ENCODE measurements at regions not wholly inside any gene's neighbourhood (a gene's known extent, or its start where the extent isn't known, plus 50 kb on each side); places are given as distances from the start of the nearest gene placed in this dataset.

DNA sequence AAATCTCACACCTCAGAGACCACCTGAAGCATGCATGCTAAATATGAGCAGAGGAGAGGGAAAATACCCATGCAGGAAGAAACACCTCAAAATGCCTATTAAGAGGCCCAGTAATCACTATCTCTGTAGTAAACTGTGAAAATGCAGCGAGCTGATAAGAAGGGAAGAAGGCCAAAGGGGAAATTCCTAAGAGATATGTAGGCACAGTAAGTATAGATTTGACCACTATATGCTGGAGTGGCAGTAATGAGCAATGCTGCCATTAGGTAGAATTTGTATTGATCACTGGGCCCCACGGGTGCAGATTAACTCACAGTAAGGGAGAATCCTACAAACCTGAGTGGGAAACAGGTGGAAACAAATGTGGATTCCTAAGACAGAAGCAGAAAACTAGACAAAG is 1813.1 kb upstream of the RAG2 start:
- TF ChIP-seq, protein P1, sequence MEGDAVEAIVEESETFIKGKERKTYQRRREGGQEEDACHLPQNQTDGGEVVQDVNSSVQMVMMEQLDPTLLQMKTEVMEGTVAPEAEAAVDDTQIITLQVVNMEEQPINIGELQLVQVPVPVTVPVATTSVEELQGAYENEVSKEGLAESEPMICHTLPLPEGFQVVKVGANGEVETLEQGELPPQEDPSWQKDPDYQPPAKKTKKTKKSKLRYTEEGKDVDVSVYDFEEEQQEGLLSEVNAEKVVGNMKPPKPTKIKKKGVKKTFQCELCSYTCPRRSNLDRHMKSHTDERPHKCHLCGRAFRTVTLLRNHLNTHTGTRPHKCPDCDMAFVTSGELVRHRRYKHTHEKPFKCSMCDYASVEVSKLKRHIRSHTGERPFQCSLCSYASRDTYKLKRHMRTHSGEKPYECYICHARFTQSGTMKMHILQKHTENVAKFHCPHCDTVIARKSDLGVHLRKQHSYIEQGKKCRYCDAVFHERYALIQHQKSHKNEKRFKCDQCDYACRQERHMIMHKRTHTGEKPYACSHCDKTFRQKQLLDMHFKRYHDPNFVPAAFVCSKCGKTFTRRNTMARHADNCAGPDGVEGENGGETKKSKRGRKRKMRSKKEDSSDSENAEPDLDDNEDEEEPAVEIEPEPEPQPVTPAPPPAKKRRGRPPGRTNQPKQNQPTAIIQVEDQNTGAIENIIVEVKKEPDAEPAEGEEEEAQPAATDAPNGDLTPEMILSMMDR (IDR thresholded peaks at IDR 0.05) = no peak
- peaks cover 4 to 25% (median 7%) of the 10 kb centered on the region in 7 donors for H3K9me3 Mint-ChIP-seq
- 57% methylated on average over 1 of the region's 2 CpGs for WGBS (ENCODE audit: insufficient coverage)
- Histone ChIP-seq H3K9ac (ENCODE audit: insufficient read depth, low read length, poor library complexity, severe bottlenecking) (no peak overlapping the region), H3K4me3 (replicated peaks in 1 of 3; ENCODE audit: low read depth in 2 of 3, low read length in 3 of 3) (no peak overlapping the region), H3K9me3 (replicated peaks in 1 of 2; ENCODE audit: control insufficient read depth in 1 of 2, insufficient read depth in 1 of 2, low read length in 2 of 2) (peaks cover 16 to 24% of the 10 kb centered on the region in 2 donors), H3K27me3 (ENCODE audit: control insufficient read depth in 2 of 2, insufficient read depth in 2 of 2, low read length in 2 of 2) (no peaks in the 10 kb centered on the region), H3K4me2 (replicated peaks; ENCODE audit: extremely low read depth, low read length, poor library complexity, severe bottlenecking) (no peak overlapping the region), H3K79me2 (ENCODE audit: insufficient read depth, low read length) (no peaks in the 10 kb centered on the region), H4K20me1 (ENCODE audit: insufficient read depth, low read length) (no peaks in the 10 kb centered on the region), H3K27ac (ENCODE audit: low read depth in 1 of 2, low read length in 2 of 2) (no peak overlapping the region), H3K4me1 (ENCODE audit: control insufficient read depth in 1 of 2, insufficient read depth in 2 of 2, low read length in 2 of 2) (no peaks in the 10 kb centered on the region), H3K36me3 (replicated peaks in 1 of 2; ENCODE audit: control insufficient read depth in 1 of 2, insufficient read depth in 2 of 2, low read length in 2 of 2) (no peaks in the 10 kb centered on the region), H2AFZ (ENCODE audit: insufficient read depth, low read depth, low read length, poor library complexity, severe bottlenecking) (no peak overlapping the region)
- intact Hi-C loops (cut with micrococcal nuclease) = no loop called here
- no peaks in the 10 kb centered on the region for H3K36me3 Mint-ChIP-seq
- no peak overlapping the region for H3K27ac Mint-ChIP-seq
- no peak for DNase-seq
- no peak overlapping the region for H3K4me3 Mint-ChIP-seq
- no peaks in the 10 kb centered on the region for H3K27me3 Mint-ChIP-seq (ENCODE audit: low read depth in 3 of 3)
- no peaks in the 10 kb centered on the region for H3K4me1 Mint-ChIP-seq

DNA sequence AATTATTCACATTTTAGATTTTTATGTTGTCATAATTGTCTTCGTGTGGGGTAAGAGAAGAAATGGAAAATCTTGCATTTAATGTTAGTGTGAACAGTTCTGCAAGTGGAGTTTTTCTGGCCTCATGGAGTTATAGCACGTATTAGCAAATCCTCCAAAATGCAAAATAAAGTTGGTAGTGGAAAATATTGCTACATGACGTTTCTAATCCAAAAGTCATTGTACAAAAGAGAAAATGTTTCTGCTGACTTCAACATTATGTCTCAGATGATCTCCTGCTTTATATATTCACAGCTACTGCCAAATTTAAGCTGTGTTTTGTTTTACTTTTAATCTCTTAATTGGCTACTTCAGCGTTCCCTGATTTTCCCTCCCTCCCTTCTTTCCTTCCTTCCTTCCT is 1804.0 kb upstream of the RAG2 start:
- H3K27me3 Mint-ChIP-seq (ENCODE audit: low read depth in 3 of 3) = peaks cover 0 to 4% (median 0%) of the 10 kb centered on the region in 3 donors
- TF ChIP-seq, protein P1 (IDR thresholded peaks at IDR 0.05) = no peak
- Histone ChIP-seq H3K36me3 (replicated peaks in 1 of 2; ENCODE audit: control insufficient read depth in 1 of 2, insufficient read depth in 2 of 2, low read length in 2 of 2) (no peaks in the 10 kb centered on the region), H3K4me2 (replicated peaks; ENCODE audit: extremely low read depth, low read length, poor library complexity, severe bottlenecking) (no peak overlapping the region), H4K20me1 (ENCODE audit: insufficient read depth, low read length) (no peaks in the 10 kb centered on the region), H3K9me3 (replicated peaks in 1 of 2; ENCODE audit: control insufficient read depth in 1 of 2, insufficient read depth in 1 of 2, low read length in 2 of 2) (peaks cover 0 to 6% of the 10 kb centered on the region in 2 donors), H3K4me3 (replicated peaks in 1 of 3; ENCODE audit: low read depth in 2 of 3, low read length in 3 of 3) (no peak overlapping the region), H2AFZ (ENCODE audit: insufficient read depth, low read depth, low read length, poor library complexity, severe bottlenecking) (no peak overlapping the region), H3K4me1 (ENCODE audit: control insufficient read depth in 1 of 2, insufficient read depth in 2 of 2, low read length in 2 of 2) (no peaks in the 10 kb centered on the region), H3K27ac (ENCODE audit: low read depth in 1 of 2, low read length in 2 of 2) (no peak overlapping the region), H3K9ac (ENCODE audit: insufficient read depth, low read length, poor library complexity, severe bottlenecking) (no peak overlapping the region), H3K27me3 (ENCODE audit: control insufficient read depth in 2 of 2, insufficient read depth in 2 of 2, low read length in 2 of 2) (no peaks in the 10 kb centered on the region), H3K79me2 (ENCODE audit: insufficient read depth, low read length) (no peaks in the 10 kb centered on the region)
- peaks cover 2 to 10% (median 5%) of the 10 kb centered on the region in 7 donors for H3K9me3 Mint-ChIP-seq
- 67% methylated on average over 1 of the region's 4 CpGs for WGBS (ENCODE audit: insufficient coverage)
- no peak overlapping the region for H3K4me3 Mint-ChIP-seq
- DNase-seq = no peak
- H3K4me1 Mint-ChIP-seq = no peaks in the 10 kb centered on the region
- no peak overlapping the region for H3K27ac Mint-ChIP-seq
- intact Hi-C loops (cut with micrococcal nuclease) = no loop called here
- no peaks in the 10 kb centered on the region for H3K36me3 Mint-ChIP-seq
